ENCODE measurements at regions not wholly inside any gene's neighbourhood (a gene's known extent, or its start where the extent isn't known, plus 50 kb on each side); places are given as distances from the start of the nearest gene placed in this dataset.

- Histone ChIP-seq H3K27ac (ENCODE audit: low read depth, low read length) (no peak overlapping the region), H3K9me3 (ENCODE audit: control insufficient read depth, insufficient read depth, low read length) (no peaks in the 10 kb centered on the region), H3K4me3 (ENCODE audit: low read length) (no peak overlapping the region), H3K79me2 (ENCODE audit: control insufficient read depth, low read length) (no peaks in the 10 kb centered on the region), H3K4me1 (ENCODE audit: control insufficient read depth, low read length) (no peaks in the 10 kb centered on the region), H3K36me3 (ENCODE audit: control insufficient read depth, low read length) (no peaks in the 10 kb centered on the region), H3K4me2 (ENCODE audit: low read length) (no peak overlapping the region), H3F3A (ENCODE audit: control insufficient read depth, insufficient read depth) (no peaks in the 10 kb centered on the region), H4K20me1 (ENCODE audit: control insufficient read depth, insufficient read depth, low read depth, low read length) (no peaks in the 10 kb centered on the region), H3K27me3 (ENCODE audit: control insufficient read depth, low read length) (no peaks in the 10 kb centered on the region), H3K9me2 (replicated peaks; ENCODE audit: control insufficient read depth, low read length) (no peaks in the 10 kb centered on the region)
- TF ChIP-seq, protein P1, sequence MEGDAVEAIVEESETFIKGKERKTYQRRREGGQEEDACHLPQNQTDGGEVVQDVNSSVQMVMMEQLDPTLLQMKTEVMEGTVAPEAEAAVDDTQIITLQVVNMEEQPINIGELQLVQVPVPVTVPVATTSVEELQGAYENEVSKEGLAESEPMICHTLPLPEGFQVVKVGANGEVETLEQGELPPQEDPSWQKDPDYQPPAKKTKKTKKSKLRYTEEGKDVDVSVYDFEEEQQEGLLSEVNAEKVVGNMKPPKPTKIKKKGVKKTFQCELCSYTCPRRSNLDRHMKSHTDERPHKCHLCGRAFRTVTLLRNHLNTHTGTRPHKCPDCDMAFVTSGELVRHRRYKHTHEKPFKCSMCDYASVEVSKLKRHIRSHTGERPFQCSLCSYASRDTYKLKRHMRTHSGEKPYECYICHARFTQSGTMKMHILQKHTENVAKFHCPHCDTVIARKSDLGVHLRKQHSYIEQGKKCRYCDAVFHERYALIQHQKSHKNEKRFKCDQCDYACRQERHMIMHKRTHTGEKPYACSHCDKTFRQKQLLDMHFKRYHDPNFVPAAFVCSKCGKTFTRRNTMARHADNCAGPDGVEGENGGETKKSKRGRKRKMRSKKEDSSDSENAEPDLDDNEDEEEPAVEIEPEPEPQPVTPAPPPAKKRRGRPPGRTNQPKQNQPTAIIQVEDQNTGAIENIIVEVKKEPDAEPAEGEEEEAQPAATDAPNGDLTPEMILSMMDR (IDR thresholded peaks at IDR 0.05; ENCODE audit: low read depth, low read length, poor library complexity, severe bottlenecking), result no peak
- TF ChIP-seq EZH2phosphoT487 (IDR thresholded peaks at IDR 0.05; ENCODE audit: borderline replicate concordance, low read length), result no peak
Observed at GRCh38 chr2:2767837-2768236, 436.8 kb upstream of the MYT1L start.

DNA sequence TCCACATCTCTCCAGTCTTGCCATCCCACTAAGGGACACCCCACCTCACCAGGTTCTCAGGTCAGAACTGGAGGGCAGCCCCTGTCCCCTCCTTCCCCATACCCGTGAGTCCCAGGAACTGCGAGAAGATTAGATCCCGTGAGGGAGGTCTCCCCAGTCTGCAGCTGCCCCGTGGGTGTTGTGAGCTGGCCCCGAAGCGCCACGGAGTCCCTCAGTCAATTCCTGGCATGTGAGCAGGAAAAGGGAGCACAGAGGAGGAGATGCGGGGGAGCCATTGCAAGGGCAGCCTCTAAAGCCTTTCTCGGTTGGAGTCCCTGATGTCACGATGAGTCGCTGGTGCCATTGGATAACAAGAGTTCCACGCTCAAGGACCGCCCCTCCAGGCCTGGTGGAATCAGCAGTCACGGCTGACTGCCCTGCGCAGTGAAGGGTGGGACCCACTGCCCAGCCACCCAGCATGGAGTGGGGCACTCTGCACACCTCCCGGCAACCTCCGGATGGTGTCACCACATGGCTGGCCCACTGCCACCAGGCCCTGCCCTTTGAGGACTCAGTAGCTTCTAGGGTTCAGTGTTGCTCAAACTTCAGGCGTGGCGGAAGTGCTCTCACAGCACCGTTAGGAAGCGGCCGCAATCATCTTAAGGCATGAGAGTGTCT is 434.9 kb upstream of the MYT1L start:
- no peak overlapping the region for H3K27ac ChIP-seq (ENCODE audit: low read depth, low read length)
- no peaks in the 10 kb centered on the region for H3K9me2 ChIP-seq (replicated peaks; ENCODE audit: control insufficient read depth, low read length)
- no peak overlapping the region for H3K4me3 ChIP-seq (ENCODE audit: low read length)
- H4K20me1 ChIP-seq (ENCODE audit: control insufficient read depth, insufficient read depth, low read depth, low read length), result no peaks in the 10 kb centered on the region
- TF ChIP-seq, protein P1 (IDR thresholded peaks at IDR 0.05; ENCODE audit: low read depth, low read length, poor library complexity, severe bottlenecking), result no peak
- no peak for TF ChIP-seq EZH2phosphoT487 (IDR thresholded peaks at IDR 0.05; ENCODE audit: borderline replicate concordance, low read length)
- no peaks in the 10 kb centered on the region for H3K79me2 ChIP-seq (ENCODE audit: control insufficient read depth, low read length)
- H3K4me2 ChIP-seq (ENCODE audit: low read length), result no peak overlapping the region
- no peaks in the 10 kb centered on the region for H3K36me3 ChIP-seq (ENCODE audit: control insufficient read depth, low read length)
- H3K9me3 ChIP-seq (ENCODE audit: control insufficient read depth, insufficient read depth, low read length), result no peaks in the 10 kb centered on the region
- H3K27me3 ChIP-seq (ENCODE audit: control insufficient read depth, low read length), result no peaks in the 10 kb centered on the region
- H3K4me1 ChIP-seq (ENCODE audit: control insufficient read depth, low read length), result no peaks in the 10 kb centered on the region
- H3F3A ChIP-seq (ENCODE audit: control insufficient read depth, insufficient read depth), result no peaks in the 10 kb centered on the region

GRCh38 chr2:2765176-2765800 is 434.2 kb upstream of the MYT1L start:
- TF ChIP-seq, protein P1 (IDR thresholded peaks at IDR 0.05; ENCODE audit: low read depth, low read length, poor library complexity, severe bottlenecking), result no peak
- no peak for TF ChIP-seq EZH2phosphoT487 (IDR thresholded peaks at IDR 0.05; ENCODE audit: borderline replicate concordance, low read length)
- Histone ChIP-seq H3K27ac (ENCODE audit: low read depth, low read length) (no peak overlapping the region), H3F3A (ENCODE audit: control insufficient read depth, insufficient read depth) (no peaks in the 10 kb centered on the region), H3K9me2 (replicated peaks; ENCODE audit: control insufficient read depth, low read length) (no peaks in the 10 kb centered on the region), H3K27me3 (ENCODE audit: control insufficient read depth, low read length) (no peaks in the 10 kb centered on the region), H3K79me2 (ENCODE audit: control insufficient read depth, low read length) (no peaks in the 10 kb centered on the region), H3K4me2 (ENCODE audit: low read length) (no peak overlapping the region), H3K4me1 (ENCODE audit: control insufficient read depth, low read length) (no peaks in the 10 kb centered on the region), H3K4me3 (ENCODE audit: low read length) (no peak overlapping the region), H3K9me3 (ENCODE audit: control insufficient read depth, insufficient read depth, low read length) (no peaks in the 10 kb centered on the region), H4K20me1 (ENCODE audit: control insufficient read depth, insufficient read depth, low read depth, low read length) (no peaks in the 10 kb centered on the region), H3K36me3 (ENCODE audit: control insufficient read depth, low read length) (no peaks in the 10 kb centered on the region)

Measured in DOHH2 (cell line).